ENCODE measurements at regions not wholly inside any gene's neighbourhood (a gene's known extent, or its start where the extent isn't known, plus 50 kb on each side); places are given as distances from the start of the nearest gene placed in this dataset.
"Not testable (repeated sequence)": the region's sequence is repeated elsewhere in the genome, so short reads cannot be mapped to it uniquely, and the experiment has no call there.

- no TSS peak for BruUV-seq (replicated peaks)
Measured at GRCh38 chr21:19228226-19228625, 824.6 kb upstream of the TMPRSS15 start.

DNA sequence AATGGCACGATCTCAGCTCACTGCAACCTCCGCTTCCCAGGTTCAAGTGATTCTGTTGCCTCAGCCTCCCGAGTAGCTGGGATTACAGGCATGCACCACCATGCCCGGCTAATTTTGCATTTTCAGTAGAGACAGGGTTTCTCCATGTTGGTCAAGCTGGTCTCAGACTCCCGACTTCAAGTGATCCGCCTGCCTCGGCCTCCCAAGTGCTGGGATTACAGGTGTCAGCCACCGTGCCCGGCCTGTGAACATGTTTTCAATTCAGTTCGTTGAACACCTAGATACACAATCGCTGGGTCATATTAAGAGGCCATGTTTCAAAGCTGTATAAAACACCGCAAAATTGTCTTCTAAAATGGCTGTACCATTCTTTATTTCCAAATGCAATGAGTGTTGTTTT lies 830.3 kb upstream of the TMPRSS15 start:
- intact Hi-C loops (cut with micrococcal nuclease; ENCODE audit: unreplicated experiment); CTCF ChIA-PET (ENCODE audit: unreplicated experiment); H3K4me2 ChIP-seq (ENCODE audit: low read length); DNase-seq (ENCODE audit: low spot score); H4K20me1 ChIP-seq (ENCODE audit: insufficient read depth, low read length); POLR2A ChIA-PET; H3K27ac ChIP-seq (ENCODE audit: low read depth, low read length, poor library complexity, severe bottlenecking); H3K9me2 ChIP-seq (ENCODE audit: insufficient read depth, low read length); H3K4me3 ChIP-seq (ENCODE audit: low read depth, low read length, poor library complexity, severe bottlenecking); H3K4me1 ChIP-seq (ENCODE audit: insufficient read depth, low read length, poor library complexity, severe bottlenecking); BruUV-seq (replicated peaks); H2AFZ ChIP-seq (ENCODE audit: low read length); H3K36me3 ChIP-seq (ENCODE audit: insufficient read depth, low read length); H3K79me2 ChIP-seq (ENCODE audit: insufficient read depth, low read depth, low read length): not testable (repeated sequence)
- H3K9me3 ChIP-seq (ENCODE audit: low read length) = peaks cover 18% of the 10 kb centered on the region

More at GRCh38 chr21:19228226-19228625, 824.6 kb upstream of the TMPRSS15 start:
- no peaks in the 10 kb centered on the region for H4K20me1 ChIP-seq (ENCODE audit: insufficient read depth, low read length)
- H3K4me1 ChIP-seq (ENCODE audit: insufficient read depth, low read length, poor library complexity, severe bottlenecking) = no peaks in the 10 kb centered on the region
- no peak overlapping the region for H2AFZ ChIP-seq (ENCODE audit: low read length)
- no peak overlapping the region for H3K4me2 ChIP-seq (ENCODE audit: low read length)
- H3K27ac ChIP-seq (ENCODE audit: low read depth, low read length, poor library complexity, severe bottlenecking) = no peak overlapping the region
- no peaks in the 10 kb centered on the region for H3K36me3 ChIP-seq (ENCODE audit: insufficient read depth, low read length)
- ChIA-PET POLR2A (interaction anchor here (0.5 kb wide), 1 partner anchor 711 kb away, joined by 3 read pairs; no protein-coding TSS in a partner anchor), CTCF (ENCODE audit: unreplicated experiment) (no interaction called here)
- intact Hi-C loops (cut with micrococcal nuclease; ENCODE audit: unreplicated experiment) = no loop called here
- no peak overlapping the region for H3K4me3 ChIP-seq (ENCODE audit: low read depth, low read length, poor library complexity, severe bottlenecking)
- no peak for TF ChIP-seq CTCF (conservative IDR thresholded peaks at IDR 0.05; ENCODE audit: low read length)
- TF ChIP-seq EZH2phosphoT487 (IDR thresholded peaks at IDR 0.05; ENCODE audit: borderline replicate concordance, low read depth, low read length) = no peak
- no peaks in the 10 kb centered on the region for H3K79me2 ChIP-seq (ENCODE audit: insufficient read depth, low read depth, low read length)
- no peak for DNase-seq (ENCODE audit: low spot score)
- no peaks in the 10 kb centered on the region; the same call in 1 of the 2 replicates for H3K9me2 ChIP-seq (ENCODE audit: insufficient read depth, low read length)
- H3K9me3 ChIP-seq (ENCODE audit: low read length) = peaks cover 13% of the 10 kb centered on the region; the same call in 1 of the 2 replicates

- Histone ChIP-seq H3K4me1 (ENCODE audit: insufficient read depth, low read length, poor library complexity, severe bottlenecking) (no peaks in the 10 kb centered on the region), H3K9me2 (ENCODE audit: insufficient read depth, low read length) (no peaks in the 10 kb centered on the region), H4K20me1 (ENCODE audit: insufficient read depth, low read length) (no peaks in the 10 kb centered on the region), H3K9me3 (ENCODE audit: low read length) (peaks cover 28% of the 10 kb centered on the region), H3K4me3 (ENCODE audit: low read depth, low read length, poor library complexity, severe bottlenecking) (no peak overlapping the region), H3K36me3 (ENCODE audit: insufficient read depth, low read length) (no peaks in the 10 kb centered on the region), H3K4me2 (ENCODE audit: low read length) (no peak overlapping the region), H3K27ac (ENCODE audit: low read depth, low read length, poor library complexity, severe bottlenecking) (no peak overlapping the region), H2AFZ (ENCODE audit: low read length) (no peak overlapping the region), H3K79me2 (ENCODE audit: insufficient read depth, low read depth, low read length) (no peaks in the 10 kb centered on the region)
- TF ChIP-seq CTCF (conservative IDR thresholded peaks at IDR 0.05; ENCODE audit: low read length) = no peak
- TF ChIP-seq EZH2phosphoT487 (IDR thresholded peaks at IDR 0.05; ENCODE audit: borderline replicate concordance, low read depth, low read length) = no peak
- BruUV-seq (replicated peaks) = no TSS peak
- CTCF ChIA-PET (ENCODE audit: unreplicated experiment) = no interaction called here
- DNase-seq (ENCODE audit: low spot score) = no peak
- intact Hi-C loops (cut with micrococcal nuclease; ENCODE audit: unreplicated experiment) = no loop called here
- POLR2A ChIA-PET = no interaction called here
Measured at GRCh38 chr21:19236209-19236608, 832.6 kb upstream of the TMPRSS15 start.

All from OCI-LY7 (cell line).